Mucosa of stomach (tissue), 1 donor: ENCODE measurements at regions not wholly inside any gene's neighbourhood (a gene's known extent, or its start where the extent isn't known, plus 50 kb on each side); places are given as distances from the start of the nearest gene placed in this dataset.

Source experiments
- H3K27me3 ChIP-seq: one replicate; pipeline ENCODE4 v1.7.0; 2013; ENCODE audit warnings: mild to moderate bottlenecking, low read length; ENCODE audit not compliant: control insufficient read depth, insufficient read depth
- H3K36me3 ChIP-seq: one replicate; pipeline ENCODE4 v1.7.0; 2013; ENCODE audit warnings: low read length; ENCODE audit not compliant: control insufficient read depth, insufficient read depth
- H3K4me1 ChIP-seq: one replicate; pipeline ENCODE4 v1.7.0; 2013; ENCODE audit warnings: mild to moderate bottlenecking, low read length; ENCODE audit not compliant: control insufficient read depth, insufficient read depth
- H3K4me3 ChIP-seq: one replicate; pipeline ENCODE4 v1.7.0; 2013; ENCODE audit warnings: low read length
- H3K9ac ChIP-seq: one replicate; pipeline ENCODE4 v1.7.0; 2013; ENCODE audit warnings: mild to moderate bottlenecking, low read length, moderate library complexity
- H3K9me3 ChIP-seq: one replicate; pipeline ENCODE4 v1.7.0; 2013; ENCODE audit warnings: mild to moderate bottlenecking, low read length, moderate library complexity; ENCODE audit not compliant: control insufficient read depth
- donor health status: Pancreatic carcinoma.

DNA sequence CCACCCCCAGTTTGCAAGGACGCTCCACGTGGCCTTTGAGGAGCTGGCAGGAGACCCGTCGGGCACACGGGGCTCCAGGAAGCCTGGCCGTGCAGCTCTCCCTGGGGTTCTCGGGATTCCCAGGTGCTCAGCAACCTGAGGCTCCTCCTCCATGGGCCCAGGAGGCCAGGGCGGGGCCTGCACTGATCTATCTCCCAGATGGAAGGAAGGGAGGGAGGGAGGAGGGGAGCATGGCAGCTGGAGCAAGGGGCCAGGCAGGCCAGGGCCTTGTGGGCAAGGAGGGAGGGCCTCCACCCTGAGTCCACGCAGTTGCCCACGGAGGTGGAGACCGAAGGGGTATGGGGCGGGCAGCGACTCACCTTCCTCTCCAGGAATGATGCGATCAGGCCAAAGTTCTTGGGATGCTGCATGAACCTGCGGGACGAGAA lies 127.3 kb downstream of the RFLNA start:
- Histone ChIP-seq H3K36me3 (peaks cover 17% of the 10 kb centered on the region), H3K4me3 (no peak overlapping the region), H3K27me3 (no peaks in the 10 kb centered on the region), H3K4me1 (peaks cover 34% of the 10 kb centered on the region), H3K9ac (no peak overlapping the region), H3K9me3 (no peaks in the 10 kb centered on the region)

DNA sequence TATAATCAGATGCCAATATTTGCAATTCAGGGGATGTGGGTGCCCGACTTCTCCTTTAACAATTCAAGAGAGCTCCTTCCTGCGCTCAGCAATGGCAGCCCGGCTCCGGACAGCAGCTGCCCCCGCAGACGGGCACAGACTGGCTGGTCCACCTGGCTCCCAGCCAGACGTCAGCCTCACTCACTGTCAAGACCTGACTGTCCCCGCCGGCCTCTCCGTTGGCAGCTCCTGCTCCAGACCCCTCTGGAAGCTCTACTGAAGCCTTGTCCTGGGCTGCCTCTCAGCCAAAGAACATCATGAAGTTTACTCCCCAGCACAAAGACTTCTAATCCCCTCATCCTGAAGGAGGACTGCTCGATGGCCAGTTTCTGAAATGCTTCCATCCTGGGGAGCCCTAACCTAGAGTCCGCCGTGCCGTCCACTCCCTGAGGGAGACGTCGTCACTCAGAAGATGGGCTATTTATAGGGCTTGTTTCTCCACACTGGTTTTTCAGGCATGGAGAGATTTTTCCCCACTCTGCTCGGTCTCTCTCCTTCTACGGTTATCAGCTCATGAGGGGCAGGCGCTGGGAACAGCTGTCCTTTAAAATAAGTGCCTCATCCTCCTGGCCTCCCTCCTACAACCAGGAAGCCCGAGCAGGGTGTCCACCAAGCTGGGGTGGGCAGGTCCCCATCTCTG lies 126.2 kb downstream of the RFLNA start:
- no peak overlapping the region for H3K4me3 ChIP-seq
- no peaks in the 10 kb centered on the region for H3K9me3 ChIP-seq
- no peaks in the 10 kb centered on the region for H3K27me3 ChIP-seq
- H3K36me3 ChIP-seq, result peaks cover 17% of the 10 kb centered on the region
- peaks cover 34% of the 10 kb centered on the region for H3K4me1 ChIP-seq
- peak overlapping the region; percentile 49 for H3K9ac ChIP-seq

GRCh38 chr12:124420041-124420995 lies 125.4 kb downstream of the RFLNA start:
- H3K4me1 ChIP-seq, result peaks cover 34% of the 10 kb centered on the region
- no peaks in the 10 kb centered on the region for H3K27me3 ChIP-seq
- no peak overlapping the region for H3K4me3 ChIP-seq
- peaks cover 15% of the 10 kb centered on the region for H3K36me3 ChIP-seq
- peak overlapping the region; percentile 49 for H3K9ac ChIP-seq
- H3K9me3 ChIP-seq, result no peaks in the 10 kb centered on the region

DNA sequence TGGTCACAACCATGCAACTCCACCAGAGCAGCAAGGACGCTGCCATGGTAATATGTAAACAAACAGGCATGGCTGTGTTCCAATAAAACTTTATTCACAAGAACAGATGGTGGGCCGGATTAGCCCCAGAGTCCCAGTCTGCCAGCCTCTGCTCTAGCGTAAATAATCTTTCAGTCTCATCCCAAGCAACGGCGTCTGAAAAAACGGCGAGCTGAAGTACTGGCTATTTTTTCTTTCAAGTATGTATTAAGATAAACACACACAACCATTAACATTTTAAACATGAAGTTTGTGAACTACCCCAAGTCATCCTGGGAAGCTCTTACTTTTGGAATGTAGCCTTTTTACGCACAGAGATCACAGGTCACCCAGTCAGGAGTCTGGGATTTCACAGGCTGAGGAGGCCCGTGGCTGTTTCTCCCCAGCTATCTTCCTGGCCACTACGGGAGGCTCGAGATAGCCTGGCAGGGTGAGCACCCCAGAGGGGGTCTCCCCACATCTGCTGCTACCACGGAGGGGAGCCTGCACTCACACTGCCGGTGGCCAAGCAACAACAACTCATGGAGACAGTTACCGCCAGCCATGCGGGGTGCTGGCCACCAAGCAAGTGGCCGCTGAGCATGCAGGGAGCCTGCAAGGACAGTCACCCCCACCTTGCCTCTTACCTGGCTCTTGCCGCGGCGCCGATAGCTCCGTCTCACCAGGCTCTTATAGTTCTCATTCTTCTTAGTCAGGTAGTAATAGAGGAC lies 124.6 kb downstream of the RFLNA start:
- Histone ChIP-seq H3K4me1 (peaks cover 34% of the 10 kb centered on the region), H3K36me3 (peaks cover 15% of the 10 kb centered on the region), H3K4me3 (no peak overlapping the region), H3K9ac (no peak overlapping the region), H3K9me3 (no peaks in the 10 kb centered on the region), H3K27me3 (no peaks in the 10 kb centered on the region)

GRCh38 chr12:124418791-124419190 lies 123.9 kb downstream of the RFLNA start:
- peaks cover 15% of the 10 kb centered on the region for H3K36me3 ChIP-seq
- no peak overlapping the region for H3K4me3 ChIP-seq
- no peaks in the 10 kb centered on the region for H3K9me3 ChIP-seq
- no peak overlapping the region for H3K9ac ChIP-seq
- H3K27me3 ChIP-seq, result no peaks in the 10 kb centered on the region
- peaks cover 31% of the 10 kb centered on the region for H3K4me1 ChIP-seq

- peaks cover 15% of the 10 kb centered on the region for H3K36me3 ChIP-seq
Measured at GRCh38 chr12:124418156-124418555, 123.3 kb downstream of the RFLNA start.

DNA sequence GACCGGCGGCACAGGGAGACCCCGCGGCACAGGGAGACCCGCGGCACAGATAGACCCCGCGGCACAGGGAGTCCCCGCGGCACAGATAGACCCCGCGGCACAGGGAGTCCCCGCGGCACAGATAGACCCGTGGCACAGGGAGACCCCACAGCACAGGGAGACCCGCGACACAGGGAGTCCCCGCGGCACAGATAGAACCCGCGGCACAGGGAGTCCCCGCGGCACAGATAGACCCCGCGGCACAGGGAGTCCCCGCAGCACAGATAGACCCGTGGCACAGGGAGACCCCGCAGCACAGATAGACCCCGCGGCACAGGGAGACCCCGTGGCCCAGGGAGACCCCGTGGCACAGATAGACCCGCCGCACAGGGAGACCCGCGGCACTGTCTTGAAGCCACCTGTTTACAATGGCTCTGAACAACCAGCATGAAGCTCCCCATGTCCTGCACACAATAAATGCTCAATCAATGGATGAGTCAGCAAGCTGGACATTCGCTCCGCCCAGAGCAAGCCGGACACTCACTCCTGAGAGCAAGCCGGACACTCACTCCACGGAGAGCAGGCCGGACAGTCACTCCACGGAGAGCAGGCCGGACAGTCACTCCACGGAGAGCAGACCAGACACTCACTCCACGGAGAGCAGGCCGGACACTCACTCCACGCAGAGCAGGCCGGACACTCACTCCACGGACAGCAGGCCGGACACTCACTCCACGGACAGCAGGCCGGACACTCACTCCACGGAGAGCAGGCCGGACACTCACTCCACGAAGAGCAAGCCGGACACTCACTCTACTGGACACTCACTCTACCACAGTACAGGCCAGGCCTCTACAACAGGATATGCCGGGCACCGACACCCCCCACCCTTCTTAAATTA lies 121.9 kb downstream of the RFLNA start:
- no peak overlapping the region for H3K9ac ChIP-seq
- H3K4me1 ChIP-seq, result peaks cover 12% of the 10 kb centered on the region
- H3K4me3 ChIP-seq, result no peak overlapping the region
- no peaks in the 10 kb centered on the region for H3K9me3 ChIP-seq
- no peaks in the 10 kb centered on the region for H3K27me3 ChIP-seq
- peaks cover 21% of the 10 kb centered on the region for H3K36me3 ChIP-seq

More at GRCh38 chr12:124418156-124418555, 123.3 kb downstream of the RFLNA start:
- Histone ChIP-seq H3K9me3 (no peaks in the 10 kb centered on the region), H3K4me3 (no peak overlapping the region), H3K4me1 (peaks cover 25% of the 10 kb centered on the region), H3K27me3 (no peaks in the 10 kb centered on the region), H3K9ac (no peak overlapping the region)

- Histone ChIP-seq H3K9me3 (no peaks in the 10 kb centered on the region), H3K4me1 (peaks cover 18% of the 10 kb centered on the region), H3K4me3 (no peak overlapping the region), H3K36me3 (peaks cover 19% of the 10 kb centered on the region), H3K9ac (no peak overlapping the region), H3K27me3 (no peaks in the 10 kb centered on the region)
Measured at GRCh38 chr12:124415064-124415463, 120.2 kb downstream of the RFLNA start.

- Histone ChIP-seq H3K4me1 (peaks cover 22% of the 10 kb centered on the region), H3K9ac (no peak overlapping the region), H3K4me3 (no peak overlapping the region), H3K36me3 (peaks cover 12% of the 10 kb centered on the region), H3K27me3 (no peaks in the 10 kb centered on the region), H3K9me3 (no peaks in the 10 kb centered on the region)
Measured at GRCh38 chr12:124413915-124414314, 119.0 kb downstream of the RFLNA start.

- peaks cover 22% of the 10 kb centered on the region for H3K4me1 ChIP-seq
- H3K4me3 ChIP-seq, result no peak overlapping the region
- H3K9ac ChIP-seq, result no peak overlapping the region
- H3K36me3 ChIP-seq, result peaks cover 12% of the 10 kb centered on the region
- no peaks in the 10 kb centered on the region for H3K9me3 ChIP-seq
- no peaks in the 10 kb centered on the region for H3K27me3 ChIP-seq
Measured at GRCh38 chr12:124413401-124413800, 118.5 kb downstream of the RFLNA start.

DNA sequence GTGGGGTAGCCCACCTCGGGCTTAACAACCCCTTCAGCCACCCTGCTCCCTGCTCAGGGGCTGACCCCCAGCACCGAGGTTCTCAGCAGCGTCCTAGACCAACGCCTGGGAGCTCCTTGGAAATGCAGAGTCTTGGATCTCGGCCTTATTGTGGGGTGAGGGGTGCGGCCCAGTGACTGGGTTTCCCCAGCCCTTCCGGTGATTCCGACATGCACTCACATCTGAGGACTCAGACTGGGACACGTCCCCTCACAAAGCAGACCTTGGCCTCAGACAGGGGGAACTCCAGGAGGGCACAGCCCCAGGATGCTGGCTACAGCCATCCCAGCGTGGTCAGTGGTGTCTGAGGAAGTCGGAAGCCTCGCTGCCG lies 117.7 kb downstream of the RFLNA start:
- Histone ChIP-seq H3K4me3 (no peak overlapping the region), H3K36me3 (peaks cover 12% of the 10 kb centered on the region), H3K9me3 (no peaks in the 10 kb centered on the region), H3K9ac (no peak overlapping the region), H3K27me3 (no peaks in the 10 kb centered on the region), H3K4me1 (peaks cover 22% of the 10 kb centered on the region)
